Suprapubic skin (tissue), 4 donors: ENCODE measurements at regions not wholly inside any gene's neighbourhood (a gene's known extent, or its start where the extent isn't known, plus 50 kb on each side); places are given as distances from the start of the nearest gene placed in this dataset.
"Not testable (repeated sequence)": the region's sequence is repeated elsewhere in the genome, so short reads cannot be mapped to it uniquely, and the experiment has no call there.

Source experiments
- DNase-seq, 2 donors: peaks; one replicate each; pipeline ENCODE4 v3.0.0-alpha.2; 2019; ENCODE audit warnings: low spot score in 2 of 2
- H3K27ac ChIP-seq: fragments of 200-600 bp; sonication (generic); one replicate; pipeline ENCODE4 v1.5.1; 2019
- H3K27me3 ChIP-seq: fragments of 200-600 bp; sonication (generic); one replicate; pipeline ENCODE4 v1.5.1; 2019
- H3K36me3 ChIP-seq: fragments of 200-600 bp; sonication (generic); one replicate; pipeline ENCODE4 v1.5.1; 2019
- H3K4me1 ChIP-seq: fragments of 200-600 bp; sonication (generic); one replicate; pipeline ENCODE4 v1.5.1; 2019
- H3K4me3 ChIP-seq: fragments of 200-600 bp; sonication (generic); one replicate; pipeline ENCODE4 v1.5.1; 2019; ENCODE audit warnings: mild to moderate bottlenecking
- H3K9me3 ChIP-seq: fragments of 200-600 bp; sonication (generic); one replicate; pipeline ENCODE4 v1.5.1; 2019
- EP300 ChIP-seq: sonication (generic); formaldehyde crosslinking; IDR thresholded peaks from one replicate; pipeline ENCODE4 v1.6.1; 2017; ENCODE audit warnings: antibody characterized with exemption
- POLR2A ChIP-seq, 2 donors: fragments of 450-650 bp; IDR thresholded peaks; one replicate each; pipeline ENCODE4 v1.6.1; 2017; ENCODE audit warnings: antibody characterized with exemption in 2 of 2, mild to moderate bottlenecking in 2 of 2, moderate library complexity in 2 of 2
- POLR2AphosphoS5 ChIP-seq, 3 donors: sonication (generic); formaldehyde crosslinking; IDR thresholded peaks; one replicate each; pipeline ENCODE4 v1.6.1; 2017; ENCODE audit warnings: antibody characterized with exemption in 3 of 3
- WGBS: methylation state at CpG from one replicate; pipeline ENCODE4 v1.1.5; 2018; 5-methylcytosine and 5-hydroxymethylcytosine counted together
- TF ChIP-seq, protein P1 (sequence below), 2 donors: fragments of 200-600 bp in 1 of 2; fragments of 450-650 bp in 1 of 2; sonication (generic) in 1 of 2; IDR thresholded peaks; one replicate each; pipeline ENCODE4 v1.5.1; 2016 to 2019; ENCODE audit warnings: antibody characterized with exemption in 2 of 2, mild to moderate bottlenecking in 1 of 2, moderate library complexity in 1 of 2

GRCh38 chr3:104429727-104430126 lies 937.0 kb upstream of the ALCAM start:
- no peak for DNase-seq
- Histone ChIP-seq H3K4me1 (no peaks in the 10 kb centered on the region), H3K27me3 (no peaks in the 10 kb centered on the region), H3K4me3 (no peak overlapping the region), H3K9me3 (no peaks in the 10 kb centered on the region), H3K36me3 (no peaks in the 10 kb centered on the region), H3K27ac (no peak overlapping the region)
- 85% methylated on average over 3 of the region's 3 CpGs for WGBS
- no peak for TF ChIP-seq EP300
- no peak for TF ChIP-seq POLR2AphosphoS5 (IDR thresholded peaks at IDR 0.05)
- TF ChIP-seq POLR2A (IDR thresholded peaks at IDR 0.05): no peak
- TF ChIP-seq, protein P1, sequence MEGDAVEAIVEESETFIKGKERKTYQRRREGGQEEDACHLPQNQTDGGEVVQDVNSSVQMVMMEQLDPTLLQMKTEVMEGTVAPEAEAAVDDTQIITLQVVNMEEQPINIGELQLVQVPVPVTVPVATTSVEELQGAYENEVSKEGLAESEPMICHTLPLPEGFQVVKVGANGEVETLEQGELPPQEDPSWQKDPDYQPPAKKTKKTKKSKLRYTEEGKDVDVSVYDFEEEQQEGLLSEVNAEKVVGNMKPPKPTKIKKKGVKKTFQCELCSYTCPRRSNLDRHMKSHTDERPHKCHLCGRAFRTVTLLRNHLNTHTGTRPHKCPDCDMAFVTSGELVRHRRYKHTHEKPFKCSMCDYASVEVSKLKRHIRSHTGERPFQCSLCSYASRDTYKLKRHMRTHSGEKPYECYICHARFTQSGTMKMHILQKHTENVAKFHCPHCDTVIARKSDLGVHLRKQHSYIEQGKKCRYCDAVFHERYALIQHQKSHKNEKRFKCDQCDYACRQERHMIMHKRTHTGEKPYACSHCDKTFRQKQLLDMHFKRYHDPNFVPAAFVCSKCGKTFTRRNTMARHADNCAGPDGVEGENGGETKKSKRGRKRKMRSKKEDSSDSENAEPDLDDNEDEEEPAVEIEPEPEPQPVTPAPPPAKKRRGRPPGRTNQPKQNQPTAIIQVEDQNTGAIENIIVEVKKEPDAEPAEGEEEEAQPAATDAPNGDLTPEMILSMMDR (IDR thresholded peaks at IDR 0.05): no peak

DNA sequence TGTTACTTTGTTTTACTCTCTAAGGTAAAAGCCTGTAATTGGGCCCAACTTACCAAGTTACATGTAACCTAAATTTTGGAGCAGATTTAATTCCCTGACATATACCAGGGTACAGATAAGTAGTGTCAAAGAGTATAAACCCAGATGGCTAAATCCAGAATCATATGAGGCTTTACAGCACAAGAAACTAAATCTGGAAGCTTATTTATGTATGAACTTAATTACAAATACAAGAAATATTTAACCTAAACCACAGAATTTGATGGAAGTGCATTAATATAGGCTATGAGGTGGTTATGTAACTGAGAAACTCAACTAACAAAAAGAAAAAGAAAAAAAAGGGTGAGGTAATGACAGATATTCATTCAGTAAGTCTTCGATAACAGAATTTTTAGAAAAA lies 930.2 kb upstream of the ALCAM start:
- TF ChIP-seq POLR2A (IDR thresholded peaks at IDR 0.05): no peak
- TF ChIP-seq, protein P1 (IDR thresholded peaks at IDR 0.05): no peak
- TF ChIP-seq POLR2AphosphoS5 (IDR thresholded peaks at IDR 0.05): no peak
- no peak for TF ChIP-seq EP300
- WGBS: 70% methylated on average over 1 of the region's 1 CpG
- Histone ChIP-seq H3K36me3 (no peaks in the 10 kb centered on the region), H3K27ac (no peak overlapping the region), H3K9me3 (no peaks in the 10 kb centered on the region), H3K27me3 (no peaks in the 10 kb centered on the region), H3K4me3 (no peak overlapping the region), H3K4me1 (peaks cover 12% of the 10 kb centered on the region)
- DNase-seq: no peak

DNA sequence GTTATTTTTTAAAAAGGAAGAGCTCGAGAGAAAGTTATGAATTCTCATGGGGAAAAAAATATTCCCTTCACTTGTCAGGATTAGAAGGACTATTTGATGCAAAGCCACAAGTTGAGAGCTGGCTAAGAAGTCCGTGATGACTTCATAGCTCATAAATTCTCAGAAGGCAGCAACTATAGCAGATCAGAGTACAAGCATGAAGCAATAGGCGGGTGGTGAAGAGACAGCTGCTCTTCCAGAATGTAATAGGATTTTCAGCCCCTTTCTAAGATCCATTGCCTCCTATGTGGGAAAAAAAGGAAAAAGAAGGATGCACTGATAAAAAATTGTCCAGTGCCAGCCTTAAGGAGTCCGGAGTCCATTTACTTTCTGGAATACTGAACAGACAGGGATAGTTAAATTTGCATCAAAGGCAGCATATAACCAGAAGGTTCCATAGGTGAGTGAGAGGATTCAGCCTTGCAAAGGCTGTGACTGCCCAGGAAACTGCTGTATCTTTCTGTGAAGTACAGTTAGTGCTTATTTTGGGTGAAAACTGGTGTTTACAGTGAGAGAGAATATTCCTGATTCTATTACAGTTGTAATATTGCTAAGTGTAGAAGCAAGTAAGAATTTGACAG lies 929.5 kb upstream of the ALCAM start:
- no peak overlapping the region for H3K4me3 ChIP-seq
- TF ChIP-seq, protein P1 (IDR thresholded peaks at IDR 0.05): no peak
- TF ChIP-seq EP300 (no peak), POLR2A (IDR thresholded peaks at IDR 0.05) (no peak), POLR2AphosphoS5 (IDR thresholded peaks at IDR 0.05) (no peak)
- no peaks in the 10 kb centered on the region for H3K36me3 ChIP-seq
- no peaks in the 10 kb centered on the region for H3K27me3 ChIP-seq
- no peaks in the 10 kb centered on the region for H3K9me3 ChIP-seq
- no peak for DNase-seq
- H3K27ac ChIP-seq: no peak overlapping the region
- peaks cover 12% of the 10 kb centered on the region for H3K4me1 ChIP-seq
- 29% methylated on average over 4 of the region's 4 CpGs for WGBS

DNA sequence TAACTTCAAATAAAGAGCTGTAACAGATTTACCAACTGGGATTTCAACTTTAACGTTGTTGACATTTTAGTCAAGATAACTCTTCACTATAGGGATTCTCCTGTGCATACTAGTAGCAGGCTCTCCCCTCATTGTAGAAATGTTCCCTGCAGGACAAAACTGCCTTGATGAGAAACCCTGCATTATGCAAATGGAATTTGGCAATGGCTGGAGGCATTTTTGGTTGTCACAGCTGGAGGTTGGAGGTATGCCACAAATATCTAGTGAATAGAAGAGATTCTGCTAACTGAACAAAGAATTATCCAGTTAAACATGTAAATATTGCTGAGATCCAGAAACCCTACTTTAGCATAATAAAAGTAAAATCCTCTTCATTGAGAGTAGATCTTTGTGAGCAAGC lies 928.8 kb upstream of the ALCAM start:
- Histone ChIP-seq H3K27me3 (no peaks in the 10 kb centered on the region), H3K36me3 (no peaks in the 10 kb centered on the region), H3K9me3 (no peaks in the 10 kb centered on the region), H3K4me1 (peaks cover 12% of the 10 kb centered on the region), H3K4me3 (no peak overlapping the region), H3K27ac (no peak overlapping the region)
- TF ChIP-seq EP300 (no peak), POLR2A (IDR thresholded peaks at IDR 0.05) (no peak), POLR2AphosphoS5 (IDR thresholded peaks at IDR 0.05) (no peak)
- TF ChIP-seq, protein P1 (IDR thresholded peaks at IDR 0.05): no peak
- WGBS: 20% methylated on average over 1 of the region's 1 CpG
- no peak for DNase-seq

GRCh38 chr3:104438706-104439105 lies 928.0 kb upstream of the ALCAM start:
- TF ChIP-seq POLR2AphosphoS5 (IDR thresholded peaks at IDR 0.05) (no peak), POLR2A (IDR thresholded peaks at IDR 0.05) (no peak), EP300 (no peak)
- TF ChIP-seq, protein P1 (IDR thresholded peaks at IDR 0.05): no peak
- no peak overlapping the region for H3K27ac ChIP-seq
- H3K36me3 ChIP-seq: no peaks in the 10 kb centered on the region
- no peaks in the 10 kb centered on the region for H3K9me3 ChIP-seq
- peaks cover 12% of the 10 kb centered on the region for H3K4me1 ChIP-seq
- H3K27me3 ChIP-seq: no peaks in the 10 kb centered on the region
- DNase-seq: no peak
- WGBS: 82% methylated on average over 1 of the region's 1 CpG
- no peak overlapping the region for H3K4me3 ChIP-seq

- not testable (repeated sequence) for H3K27ac ChIP-seq
Measured at GRCh38 chr3:104445252-104445919, 921.3 kb upstream of the ALCAM start.

More at GRCh38 chr3:104445252-104445919, 921.3 kb upstream of the ALCAM start:
- DNase-seq, H3K27me3 ChIP-seq, H3K9me3 ChIP-seq, H3K4me3 ChIP-seq, H3K4me1 ChIP-seq, H3K36me3 ChIP-seq: not testable (repeated sequence)
- 97% methylated on average over 9 of the region's 9 CpGs for WGBS
